Subcutaneous abdominal adipose tissue (tissue), 5 donors: ENCODE measurements at regions not wholly inside any gene's neighbourhood (a gene's known extent, or its start where the extent isn't known, plus 50 kb on each side); places are given as distances from the start of the nearest gene placed in this dataset.
A peak's percentile ranks its signal among the peaks of the same experiment; 100 is the strongest.

Experiments
- H3K27ac ChIP-seq: one replicate; pipeline ENCODE4 v1.7.0; 2013; ENCODE audit warnings: low read depth, mild to moderate bottlenecking, inconsistent platforms, low read length, moderate library complexity
- H3K27me3 ChIP-seq, 5 donors: one replicate each; pipeline ENCODE4 v1.7.0; 2013; ENCODE audit warnings: low read length in 5 of 5, inconsistent platforms in 1 of 5; ENCODE audit not compliant: control insufficient read depth in 5 of 5, insufficient read depth in 4 of 5
- H3K36me3 ChIP-seq, 5 donors: one replicate each; pipeline ENCODE4 v1.7.0; 2013; ENCODE audit warnings: low read length in 5 of 5; ENCODE audit not compliant: control insufficient read depth in 5 of 5, insufficient read depth in 5 of 5
- H3K4me1 ChIP-seq, 5 donors: one replicate each; pipeline ENCODE4 v1.7.0; 2013; ENCODE audit warnings: low read length in 5 of 5, mild to moderate bottlenecking in 3 of 5, moderate library complexity in 1 of 5; ENCODE audit not compliant: control insufficient read depth in 5 of 5, insufficient read depth in 5 of 5
- H3K4me3 ChIP-seq, 5 donors: one replicate each; pipeline ENCODE4 v1.7.0; 2013; ENCODE audit warnings: low read length in 5 of 5, low read depth in 1 of 5
- H3K9ac ChIP-seq, 5 donors: one replicate each; pipeline ENCODE4 v1.7.0; 2013; ENCODE audit warnings: low read length in 5 of 5, mild to moderate bottlenecking in 4 of 5, moderate library complexity in 3 of 5
- H3K9me3 ChIP-seq, 5 donors: one replicate each; pipeline ENCODE4 v1.7.0; 2013; ENCODE audit warnings: low read length in 5 of 5; ENCODE audit not compliant: control insufficient read depth in 5 of 5
- donor health status: healthy.
- donor health status: healthy.
- donor health status: healthy.
- donor health status: healthy.
- donor health status: healthy.

GRCh38 chr6:3630258-3630835, 121.2 kb downstream of the PXDC1 start:
- Histone ChIP-seq H3K27ac (no peak overlapping the region), H3K36me3 (no peaks in the 10 kb centered on the region), H3K9ac (no peak overlapping the region), H3K9me3 (no peaks in the 10 kb centered on the region), H3K27me3 (peaks cover 0 to 5% (median 5%) of the 10 kb centered on the region in 5 donors), H3K4me1 (peaks cover 2 to 25% (median 17%) of the 10 kb centered on the region in 5 donors), H3K4me3 (no peak overlapping the region)

DNA sequence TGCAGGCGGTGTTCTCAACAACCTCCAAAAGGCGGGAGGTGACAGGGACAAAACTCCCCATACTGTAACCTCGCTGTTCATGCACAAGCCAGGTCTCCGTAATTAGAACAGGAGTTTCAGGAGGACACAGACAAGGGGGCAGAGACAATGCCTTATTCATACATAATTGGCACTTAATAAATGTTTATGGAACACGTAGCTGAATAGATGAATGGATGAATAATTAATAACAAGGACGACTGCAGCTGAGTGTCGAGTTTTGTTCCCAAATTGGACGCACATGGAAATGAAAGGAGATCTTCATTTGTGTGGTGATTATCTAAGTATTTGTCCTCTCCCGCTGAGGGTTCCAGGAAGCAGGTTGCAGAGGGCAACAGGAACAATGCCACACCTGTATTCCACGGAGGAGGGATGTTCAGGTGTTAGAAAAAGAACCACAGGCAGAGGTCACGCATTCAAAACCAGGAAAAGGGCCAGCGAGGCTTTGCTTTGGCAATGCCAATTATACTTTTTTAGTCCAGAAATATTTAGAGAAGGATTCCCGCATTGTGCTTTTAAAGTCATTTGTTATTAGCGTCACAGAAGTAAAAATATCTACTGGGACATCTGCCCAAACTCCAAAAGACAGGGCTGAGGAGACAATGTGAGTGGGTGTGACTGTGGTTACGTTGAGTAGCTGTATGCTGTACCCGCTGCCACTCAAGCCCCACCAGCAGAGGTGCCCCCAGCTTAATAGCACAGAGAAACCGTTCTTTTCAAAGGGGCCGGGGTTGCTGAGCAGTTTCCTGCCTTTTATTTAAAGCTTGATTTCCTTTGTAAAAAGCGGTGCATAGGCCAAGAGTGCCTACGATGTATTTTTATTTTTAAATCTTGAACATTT, 123.3 kb downstream of the PXDC1 start:
- Histone ChIP-seq H3K36me3 (no peaks in the 10 kb centered on the region), H3K9ac (no peak overlapping the region), H3K9me3 (no peaks in the 10 kb centered on the region), H3K27ac (no peak overlapping the region), H3K4me1 (peaks cover 0 to 11% (median 2%) of the 10 kb centered on the region in 5 donors), H3K4me3 (peak overlapping the region in 1 of 5 donors; percentile 6), H3K27me3 (peaks cover 0 to 16% (median 5%) of the 10 kb centered on the region in 5 donors)

- H3K4me1 ChIP-seq: peaks cover 0 to 11% (median 2%) of the 10 kb centered on the region in 5 donors
- H3K9ac ChIP-seq: no peak overlapping the region
These were observed 124.0 kb downstream of the PXDC1 start for GRCh38 chr6:3627501-3627900.

GRCh38 chr6:3625980-3626563, 125.4 kb downstream of the PXDC1 start:
- no peaks in the 10 kb centered on the region for H3K36me3 ChIP-seq
- H3K4me3 ChIP-seq: no peak overlapping the region
- peaks cover 0 to 11% (median 2%) of the 10 kb centered on the region in 5 donors for H3K4me1 ChIP-seq
- H3K9me3 ChIP-seq: no peaks in the 10 kb centered on the region
- no peak overlapping the region for H3K27ac ChIP-seq
- H3K9ac ChIP-seq: no peak overlapping the region
- peaks cover 0 to 16% (median 5%) of the 10 kb centered on the region in 5 donors for H3K27me3 ChIP-seq

More at GRCh38 chr6:3627501-3627900, 124.0 kb downstream of the PXDC1 start:
- peaks cover 0 to 16% (median 5%) of the 10 kb centered on the region in 5 donors for H3K27me3 ChIP-seq
- no peaks in the 10 kb centered on the region for H3K36me3 ChIP-seq
- H3K9me3 ChIP-seq: no peaks in the 10 kb centered on the region
- H3K4me3 ChIP-seq: no peak overlapping the region
- no peak overlapping the region for H3K27ac ChIP-seq

- Histone ChIP-seq H3K4me3 (no peak overlapping the region), H3K27me3 (peaks cover 0 to 16% (median 5%) of the 10 kb centered on the region in 5 donors), H3K9ac (no peak overlapping the region), H3K36me3 (no peaks in the 10 kb centered on the region), H3K27ac (no peak overlapping the region), H3K9me3 (no peaks in the 10 kb centered on the region), H3K4me1 (peaks cover 0 to 9% (median 2%) of the 10 kb centered on the region in 5 donors)
These were observed 126.1 kb downstream of the PXDC1 start for GRCh38 chr6:3625149-3625979.

- Histone ChIP-seq H3K4me3 (no peak overlapping the region), H3K9ac (no peak overlapping the region), H3K27ac (no peak overlapping the region), H3K27me3 (peaks cover 0 to 16% (median 5%) of the 10 kb centered on the region in 5 donors), H3K36me3 (no peaks in the 10 kb centered on the region), H3K9me3 (no peaks in the 10 kb centered on the region), H3K4me1 (peaks cover 0 to 6% (median 2%) of the 10 kb centered on the region in 5 donors)
These were observed 127.0 kb downstream of the PXDC1 start for GRCh38 chr6:3624250-3625136.

DNA sequence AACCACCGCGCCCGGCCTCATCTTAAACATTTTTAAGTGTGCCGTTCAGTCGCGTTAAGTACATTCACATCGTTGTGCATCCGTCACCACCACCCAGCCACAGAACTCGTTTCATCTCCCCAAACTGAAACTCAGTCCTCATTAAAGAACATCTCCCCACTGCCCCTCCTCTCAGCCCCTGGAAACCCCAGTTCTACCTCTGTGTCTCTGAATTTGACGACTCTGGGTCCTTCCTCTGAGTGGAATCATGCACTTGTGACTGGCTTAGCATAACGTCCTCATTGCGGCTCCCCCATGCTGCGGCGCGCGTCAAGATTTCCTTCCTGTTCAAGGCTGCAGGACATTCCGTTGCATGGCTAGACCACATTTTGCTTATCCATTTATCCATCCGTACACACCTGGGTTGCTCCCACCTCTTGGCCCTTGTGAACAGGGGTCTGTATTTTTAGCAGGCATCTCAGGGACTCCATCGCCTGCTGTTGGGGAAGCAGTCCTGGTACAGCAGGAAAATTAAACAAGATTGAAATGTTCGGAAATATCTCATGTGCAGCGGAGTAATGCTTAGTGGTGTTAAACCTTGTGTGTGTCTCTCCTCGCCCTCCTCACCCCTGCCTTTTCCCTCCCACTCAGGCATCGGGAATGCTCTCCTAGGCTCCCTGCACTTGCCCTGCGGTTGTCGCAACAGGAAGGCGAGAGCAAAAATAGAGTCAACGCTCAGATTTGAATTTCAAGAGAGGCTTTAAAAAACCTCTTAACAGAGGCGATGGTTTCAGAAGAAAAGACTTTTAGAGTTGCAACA, 127.9 kb downstream of the PXDC1 start:
- H3K4me3 ChIP-seq: no peak overlapping the region

DNA sequence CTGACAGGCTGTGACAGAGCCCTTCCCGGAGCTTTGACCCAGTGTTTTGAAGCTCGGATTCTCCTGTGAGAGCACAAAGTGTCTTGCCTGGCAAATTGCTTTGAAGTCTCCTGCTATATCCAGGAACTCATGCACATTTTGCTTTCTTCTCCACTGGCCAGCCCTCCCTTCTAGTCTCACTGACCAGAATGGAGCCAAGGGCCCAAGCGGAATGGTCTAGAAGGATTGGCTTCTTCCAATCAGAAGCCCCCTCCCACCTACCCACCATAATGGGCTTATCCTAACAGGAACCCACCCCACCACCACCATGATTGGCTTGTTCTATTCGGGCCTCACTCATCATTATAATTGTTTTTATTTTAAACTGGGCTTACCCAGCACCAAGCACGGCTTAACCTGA, 130.1 kb downstream of the PXDC1 start:
- no peak overlapping the region for H3K4me3 ChIP-seq
- H3K36me3 ChIP-seq: no peaks in the 10 kb centered on the region
- no peaks in the 10 kb centered on the region for H3K9me3 ChIP-seq
- H3K27me3 ChIP-seq: peaks cover 0 to 16% (median 3%) of the 10 kb centered on the region in 5 donors
- H3K9ac ChIP-seq: no peak overlapping the region
- no peaks in the 10 kb centered on the region for H3K4me1 ChIP-seq
- no peak overlapping the region for H3K27ac ChIP-seq

More for the DNA sequence above, 127.9 kb downstream of the PXDC1 start:
- no peak overlapping the region for H3K9ac ChIP-seq
- H3K27me3 ChIP-seq: peaks cover 0 to 16% (median 5%) of the 10 kb centered on the region in 5 donors
- H3K27ac ChIP-seq: no peak overlapping the region
- H3K4me1 ChIP-seq: peaks cover 0 to 3% (median 0%) of the 10 kb centered on the region in 5 donors
- no peaks in the 10 kb centered on the region for H3K9me3 ChIP-seq
- H3K36me3 ChIP-seq: no peaks in the 10 kb centered on the region
